ENCODE measurements at regions not wholly inside any gene's neighbourhood (a gene's known extent, or its start where the extent isn't known, plus 50 kb on each side); places are given as distances from the start of the nearest gene placed in this dataset.

GRCh38 chr15:96422125-96422524 lies 91.6 kb downstream of the NR2F2 start (continued):
- TF ChIP-seq JUND (IDR thresholded peaks at IDR 0.05; ENCODE audit: borderline replicate concordance, low read depth, low read length) (0 out of 2 replicates have a peak, but pooled peaks have one; percentile 17), JUND (tag; IDR thresholded peaks at IDR 0.05; ENCODE audit: borderline replicate concordance, low read depth, low read length) (no peak), MCM3 (IDR thresholded peaks at IDR 0.05) (no peak), RAD51 (IDR thresholded peaks at IDR 0.05; ENCODE audit: borderline replicate concordance, low read depth) (no peak), ZNF589 (CRISPR knock-in tag; IDR thresholded peaks at IDR 0.05; ENCODE audit: low read depth) (no peak), HMG20A (CRISPR knock-in tag; conservative IDR thresholded peaks at IDR 0.05) (no peak), SAFB2 (IDR thresholded peaks at IDR 0.05; ENCODE audit: borderline replicate concordance, low read depth, low read length, severe bottlenecking) (no peak), TRIM28 (IDR thresholded peaks at IDR 0.05) (no peak), ZBED1 (IDR thresholded peaks at IDR 0.05) (no peak), FOXK1 (CRISPR knock-in tag; IDR thresholded peaks at IDR 0.05; ENCODE audit: borderline replicate concordance) (no peak), ID3 (CRISPR knock-in tag; IDR thresholded peaks at IDR 0.05) (no peak), ID3 (tag; IDR thresholded peaks at IDR 0.05) (no peak), ZKSCAN1 (IDR thresholded peaks at IDR 0.05; ENCODE audit: low read depth, low read length) (no peak), CHD1 (IDR thresholded peaks at IDR 0.05; ENCODE audit: low read length) (no peak), KDM2B (CRISPR knock-in tag; IDR thresholded peaks at IDR 0.05) (no peak), U2AF2 (optimal IDR thresholded peaks at IDR 0.05; ENCODE audit: low read depth, low read length) (no peak), REST (IDR thresholded peaks at IDR 0.05; ENCODE audit: borderline replicate concordance) (no peak), REST (CRISPR knock-in tag; IDR thresholded peaks at IDR 0.05; ENCODE audit: low read depth) (no peak), TAL1 (IDR thresholded peaks at IDR 0.05) (peak; percentile 87), E2F8 (IDR thresholded peaks at IDR 0.05; ENCODE audit: low read depth, partially characterized antibody) (no peak), BRCA1 (IDR thresholded peaks at IDR 0.05) (no peak), BRCA1 (CRISPR knock-in tag; IDR thresholded peaks at IDR 0.05) (no peak)

Data from K562 (cell line).